ENCODE measurements at regions not wholly inside any gene's neighbourhood (a gene's known extent, or its start where the extent isn't known, plus 50 kb on each side); places are given as distances from the start of the nearest gene placed in this dataset.
A peak's percentile ranks its signal among the peaks of the same experiment; 100 is the strongest.

- H3K4me3 ChIP-seq (ENCODE audit: low read depth, low read length), result no peak overlapping the region
- no peak for DNase-seq (ENCODE audit: low read depth)
- in situ Hi-C loops (cut with HindIII; ENCODE audit: low sequenced_read_pairs), result no loop called here
- no peak for TF ChIP-seq CTCF (IDR thresholded peaks at IDR 0.05; ENCODE audit: low read depth, low read length, missing control alignments)
Observed at GRCh38 chr14:98956661-98957060, 315.3 kb downstream of the BCL11B start.

GRCh38 chr14:98957211-98958047 lies 314.6 kb downstream of the BCL11B start:
- in situ Hi-C loops (cut with HindIII; ENCODE audit: low sequenced_read_pairs), result no loop called here
- H3K4me3 ChIP-seq (ENCODE audit: low read depth, low read length), result no peak overlapping the region
- TF ChIP-seq CTCF (IDR thresholded peaks at IDR 0.05; ENCODE audit: low read depth, low read length, missing control alignments), result no peak
- peak; percentile 86 for DNase-seq (ENCODE audit: low read depth)

GRCh38 chr14:98958048-98958631 lies 313.9 kb downstream of the BCL11B start:
- no peak overlapping the region for H3K4me3 ChIP-seq (ENCODE audit: low read depth, low read length)
- no peak for DNase-seq (ENCODE audit: low read depth)
- TF ChIP-seq CTCF (IDR thresholded peaks at IDR 0.05; ENCODE audit: low read depth, low read length, missing control alignments), result no peak
- in situ Hi-C loops (cut with HindIII; ENCODE audit: low sequenced_read_pairs), result no loop called here

- no peak for TF ChIP-seq CTCF (IDR thresholded peaks at IDR 0.05; ENCODE audit: low read depth, low read length, missing control alignments)
- no peak for DNase-seq (ENCODE audit: low read depth)
- no peak overlapping the region for H3K4me3 ChIP-seq (ENCODE audit: low read depth, low read length)
- in situ Hi-C loops (cut with HindIII; ENCODE audit: low sequenced_read_pairs), result no loop called here
Observed at GRCh38 chr14:98958632-98959031, 313.4 kb downstream of the BCL11B start.

- in situ Hi-C loops (cut with HindIII; ENCODE audit: low sequenced_read_pairs), result no loop called here
- no peak for TF ChIP-seq CTCF (IDR thresholded peaks at IDR 0.05; ENCODE audit: low read depth, low read length, missing control alignments)
- no peak overlapping the region for H3K4me3 ChIP-seq (ENCODE audit: low read depth, low read length)
- DNase-seq (ENCODE audit: low read depth), result no peak
Observed at GRCh38 chr14:98959410-98959809, 312.6 kb downstream of the BCL11B start.

GRCh38 chr14:98959958-98960616 lies 311.9 kb downstream of the BCL11B start:
- TF ChIP-seq CTCF (IDR thresholded peaks at IDR 0.05; ENCODE audit: low read depth, low read length, missing control alignments), result no peak

More at GRCh38 chr14:98959958-98960616, 311.9 kb downstream of the BCL11B start:
- DNase-seq (ENCODE audit: low read depth), result no peak
- in situ Hi-C loops (cut with HindIII; ENCODE audit: low sequenced_read_pairs), result no loop called here
- H3K4me3 ChIP-seq (ENCODE audit: low read depth, low read length), result no peak overlapping the region
